ENCODE measurements at regions not wholly inside any gene's neighbourhood (a gene's known extent, or its start where the extent isn't known, plus 50 kb on each side); places are given as distances from the start of the nearest gene placed in this dataset.

DNA sequence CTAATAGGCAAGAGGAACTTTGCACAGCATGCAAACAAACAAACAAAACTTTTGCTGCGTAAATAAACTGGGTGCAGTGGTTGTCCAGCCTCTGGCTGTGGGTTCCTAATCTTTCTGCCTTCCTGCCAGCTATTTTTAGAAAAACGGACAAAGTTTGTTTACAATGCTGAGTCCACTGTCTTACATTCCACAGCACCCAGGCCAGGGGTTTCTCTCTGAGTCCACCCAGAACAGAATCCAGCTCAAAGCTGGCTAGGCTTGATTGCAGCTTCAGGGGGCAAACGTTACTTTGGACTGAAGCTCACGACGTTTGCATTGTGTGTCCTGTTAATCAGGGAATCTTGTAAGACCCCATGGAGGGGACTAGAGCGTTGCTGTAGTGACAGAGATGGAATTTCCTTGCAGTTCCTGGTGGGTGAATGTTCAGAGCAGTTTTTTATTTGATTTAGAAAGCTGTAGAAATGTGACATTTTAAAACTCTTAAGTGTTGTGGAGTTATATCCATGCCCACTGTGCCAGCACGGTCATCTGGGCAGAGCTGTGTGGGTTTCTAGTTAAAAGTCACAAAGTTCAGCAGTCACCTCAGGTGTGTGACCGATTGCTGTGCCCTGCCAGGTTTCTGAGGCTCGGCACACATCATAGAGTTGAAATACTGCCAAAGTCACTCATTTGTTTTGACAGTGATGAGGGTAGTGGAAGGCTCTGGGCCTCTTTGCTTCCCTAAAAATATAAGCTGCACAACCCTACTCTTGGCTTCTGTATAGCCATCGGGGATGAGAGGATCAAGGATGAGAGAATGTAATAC is 247.0 kb downstream of the STK31 start:
- Histone ChIP-seq H3K27me3 (ENCODE audit: control insufficient read depth in 2 of 2, insufficient read depth in 2 of 2, low read length in 2 of 2) (no peaks in the 10 kb centered on the region), H3K4me3 (replicated peaks in 1 of 3; ENCODE audit: low read depth in 2 of 3, low read length in 3 of 3) (no peak overlapping the region), H3K79me2 (ENCODE audit: insufficient read depth, low read length) (no peaks in the 10 kb centered on the region), H3K4me2 (replicated peaks; ENCODE audit: extremely low read depth, low read length, poor library complexity, severe bottlenecking) (no peak overlapping the region), H2AFZ (ENCODE audit: insufficient read depth, low read depth, low read length, poor library complexity, severe bottlenecking) (no peak overlapping the region), H3K36me3 (replicated peaks in 1 of 2; ENCODE audit: control insufficient read depth in 1 of 2, insufficient read depth in 2 of 2, low read length in 2 of 2) (no peaks in the 10 kb centered on the region), H3K9ac (ENCODE audit: insufficient read depth, low read length, poor library complexity, severe bottlenecking) (no peak overlapping the region), H4K20me1 (ENCODE audit: insufficient read depth, low read length) (no peaks in the 10 kb centered on the region), H3K9me3 (replicated peaks in 1 of 2; ENCODE audit: control insufficient read depth in 1 of 2, insufficient read depth in 1 of 2, low read length in 2 of 2) (no peaks in the 10 kb centered on the region), H3K27ac (ENCODE audit: low read depth in 1 of 2, low read length in 2 of 2) (no peak overlapping the region), H3K4me1 (ENCODE audit: control insufficient read depth in 1 of 2, insufficient read depth in 2 of 2, low read length in 2 of 2) (no peaks in the 10 kb centered on the region)
- no peak for DNase-seq
- TF ChIP-seq, protein P1, sequence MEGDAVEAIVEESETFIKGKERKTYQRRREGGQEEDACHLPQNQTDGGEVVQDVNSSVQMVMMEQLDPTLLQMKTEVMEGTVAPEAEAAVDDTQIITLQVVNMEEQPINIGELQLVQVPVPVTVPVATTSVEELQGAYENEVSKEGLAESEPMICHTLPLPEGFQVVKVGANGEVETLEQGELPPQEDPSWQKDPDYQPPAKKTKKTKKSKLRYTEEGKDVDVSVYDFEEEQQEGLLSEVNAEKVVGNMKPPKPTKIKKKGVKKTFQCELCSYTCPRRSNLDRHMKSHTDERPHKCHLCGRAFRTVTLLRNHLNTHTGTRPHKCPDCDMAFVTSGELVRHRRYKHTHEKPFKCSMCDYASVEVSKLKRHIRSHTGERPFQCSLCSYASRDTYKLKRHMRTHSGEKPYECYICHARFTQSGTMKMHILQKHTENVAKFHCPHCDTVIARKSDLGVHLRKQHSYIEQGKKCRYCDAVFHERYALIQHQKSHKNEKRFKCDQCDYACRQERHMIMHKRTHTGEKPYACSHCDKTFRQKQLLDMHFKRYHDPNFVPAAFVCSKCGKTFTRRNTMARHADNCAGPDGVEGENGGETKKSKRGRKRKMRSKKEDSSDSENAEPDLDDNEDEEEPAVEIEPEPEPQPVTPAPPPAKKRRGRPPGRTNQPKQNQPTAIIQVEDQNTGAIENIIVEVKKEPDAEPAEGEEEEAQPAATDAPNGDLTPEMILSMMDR (IDR thresholded peaks at IDR 0.05), result no peak
- Mint-ChIP-seq H3K4me1 (no peaks in the 10 kb centered on the region), H3K4me3 (no peak overlapping the region), H3K27me3 (ENCODE audit: low read depth in 3 of 3) (peaks cover 0 to 2% (median 2%) of the 10 kb centered on the region in 3 donors), H3K27ac (peak overlapping the region in 1 of 7 donors; percentile 74), H3K9me3 (peaks cover 0 to 9% (median 2%) of the 10 kb centered on the region in 7 donors), H3K36me3 (no peaks in the 10 kb centered on the region)
- intact Hi-C loops (cut with micrococcal nuclease), result no loop called here
- 76% methylated on average over 9 of the region's 10 CpGs for WGBS (ENCODE audit: insufficient coverage)

DNA sequence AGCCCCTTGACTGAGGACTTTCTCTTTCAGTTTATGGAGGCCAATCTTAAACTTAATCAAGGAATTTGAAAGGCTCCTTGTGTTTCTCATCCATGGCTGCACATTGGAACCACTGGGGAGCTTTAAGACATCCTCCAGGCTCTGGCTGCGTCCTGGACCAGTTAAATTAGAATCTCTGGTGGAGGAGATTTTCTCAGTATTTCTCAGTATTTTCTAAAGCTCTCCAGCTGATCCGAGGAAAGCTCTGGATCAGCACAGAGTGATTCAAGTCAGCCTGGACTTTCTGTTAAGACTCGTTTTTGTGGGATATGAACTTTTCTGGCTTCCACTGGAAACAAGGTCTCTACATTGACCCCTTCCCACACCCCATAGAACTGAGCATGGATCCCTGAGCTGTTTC is 249.8 kb downstream of the STK31 start:
- no peak for DNase-seq
- no peaks in the 10 kb centered on the region for H3K36me3 Mint-ChIP-seq
- Histone ChIP-seq H3K79me2 (ENCODE audit: insufficient read depth, low read length) (no peaks in the 10 kb centered on the region), H3K4me2 (replicated peaks; ENCODE audit: extremely low read depth, low read length, poor library complexity, severe bottlenecking) (no peak overlapping the region), H4K20me1 (ENCODE audit: insufficient read depth, low read length) (no peaks in the 10 kb centered on the region), H3K4me1 (ENCODE audit: control insufficient read depth in 1 of 2, insufficient read depth in 2 of 2, low read length in 2 of 2) (no peaks in the 10 kb centered on the region), H3K27me3 (ENCODE audit: control insufficient read depth in 2 of 2, insufficient read depth in 2 of 2, low read length in 2 of 2) (no peaks in the 10 kb centered on the region), H3K9ac (ENCODE audit: insufficient read depth, low read length, poor library complexity, severe bottlenecking) (no peak overlapping the region), H3K27ac (ENCODE audit: low read depth in 1 of 2, low read length in 2 of 2) (no peak overlapping the region), H3K4me3 (replicated peaks in 1 of 3; ENCODE audit: low read depth in 2 of 3, low read length in 3 of 3) (no peak overlapping the region), H3K36me3 (replicated peaks in 1 of 2; ENCODE audit: control insufficient read depth in 1 of 2, insufficient read depth in 2 of 2, low read length in 2 of 2) (no peaks in the 10 kb centered on the region), H3K9me3 (replicated peaks in 1 of 2; ENCODE audit: control insufficient read depth in 1 of 2, insufficient read depth in 1 of 2, low read length in 2 of 2) (no peaks in the 10 kb centered on the region), H2AFZ (ENCODE audit: insufficient read depth, low read depth, low read length, poor library complexity, severe bottlenecking) (no peak overlapping the region)
- TF ChIP-seq, protein P1 (IDR thresholded peaks at IDR 0.05), result no peak
- no peak overlapping the region for H3K27ac Mint-ChIP-seq
- WGBS (ENCODE audit: insufficient coverage), result no CpG with 5 or more reads among the region's 3 CpGs
- peaks cover 0 to 13% (median 3%) of the 10 kb centered on the region in 7 donors for H3K9me3 Mint-ChIP-seq
- H3K27me3 Mint-ChIP-seq (ENCODE audit: low read depth in 3 of 3), result peaks cover 0 to 3% (median 2%) of the 10 kb centered on the region in 3 donors
- H3K4me1 Mint-ChIP-seq, result no peaks in the 10 kb centered on the region
- intact Hi-C loops (cut with micrococcal nuclease), result no loop called here
- no peak overlapping the region for H3K4me3 Mint-ChIP-seq
